Nephron progenitor cell (in vitro differentiated cells): ENCODE measurements at regions not wholly inside any gene's neighbourhood (a gene's known extent, or its start where the extent isn't known, plus 50 kb on each side); places are given as distances from the start of the nearest gene placed in this dataset.

Experiments used
- DNase-seq: peaks from one replicate; pipeline ENCODE4 v3.0.0; 2021
- H3K27ac Mint-ChIP-seq: 2 replicates; pipeline ENCODE4 v1.8.0; 2021; ENCODE audit warnings: mild to moderate bottlenecking, moderate library complexity, mixed read lengths
- H3K27me3 Mint-ChIP-seq: 2 replicates; pipeline ENCODE4 v1.8.0; 2021; ENCODE audit warnings: mild to moderate bottlenecking, low read depth, mixed read lengths; ENCODE audit not compliant: poor library complexity
- H3K36me3 Mint-ChIP-seq: 2 replicates; pipeline ENCODE4 v1.8.0; 2021; ENCODE audit warnings: low read depth, mixed read lengths
- H3K4me1 Mint-ChIP-seq: 2 replicates; pipeline ENCODE4 v1.8.0; 2021; ENCODE audit warnings: mixed read lengths
- H3K4me3 Mint-ChIP-seq: 2 replicates; pipeline ENCODE4 v1.8.0; 2021; ENCODE audit warnings: mild to moderate bottlenecking, moderate library complexity, mixed read lengths
- H3K9me3 Mint-ChIP-seq: 2 replicates; pipeline ENCODE4 v1.8.0; 2021; ENCODE audit warnings: mild to moderate bottlenecking, moderate library complexity, mixed read lengths
- TF ChIP-seq, protein P1 (sequence below): fragments of 200-600 bp; sonication (generic); IDR thresholded peaks from 2 replicates; pipeline ENCODE4 v1.5.0; 2021; ENCODE audit warnings: antibody characterized with exemption

DNA sequence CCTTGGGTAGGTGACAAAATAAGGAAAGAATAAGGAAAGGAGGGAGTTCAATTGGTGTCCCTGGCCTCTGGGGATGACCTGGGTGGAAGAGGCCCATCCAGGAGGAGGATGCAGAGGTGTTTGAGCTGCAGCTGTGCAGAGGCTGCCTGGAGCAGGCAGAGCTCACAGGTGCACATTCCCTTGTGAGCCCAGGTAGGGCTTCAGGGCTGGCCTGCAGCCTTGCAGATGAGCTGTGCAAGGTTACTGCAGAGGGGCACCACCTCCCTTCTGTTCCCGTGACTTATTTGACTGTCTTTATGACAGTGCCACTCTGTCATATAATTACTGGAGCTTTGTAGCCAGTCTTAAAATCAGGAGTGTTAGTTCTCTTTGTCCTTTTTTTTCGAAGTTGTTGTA lies 263.2 kb upstream of the HS6ST1 start:
- H3K9me3 Mint-ChIP-seq, result no peaks in the 10 kb centered on the region
- H3K27ac Mint-ChIP-seq, result no peak overlapping the region
- no peaks in the 10 kb centered on the region for H3K36me3 Mint-ChIP-seq
- no peak for DNase-seq
- H3K27me3 Mint-ChIP-seq, result peaks cover 19% of the 10 kb centered on the region
- TF ChIP-seq, protein P1, sequence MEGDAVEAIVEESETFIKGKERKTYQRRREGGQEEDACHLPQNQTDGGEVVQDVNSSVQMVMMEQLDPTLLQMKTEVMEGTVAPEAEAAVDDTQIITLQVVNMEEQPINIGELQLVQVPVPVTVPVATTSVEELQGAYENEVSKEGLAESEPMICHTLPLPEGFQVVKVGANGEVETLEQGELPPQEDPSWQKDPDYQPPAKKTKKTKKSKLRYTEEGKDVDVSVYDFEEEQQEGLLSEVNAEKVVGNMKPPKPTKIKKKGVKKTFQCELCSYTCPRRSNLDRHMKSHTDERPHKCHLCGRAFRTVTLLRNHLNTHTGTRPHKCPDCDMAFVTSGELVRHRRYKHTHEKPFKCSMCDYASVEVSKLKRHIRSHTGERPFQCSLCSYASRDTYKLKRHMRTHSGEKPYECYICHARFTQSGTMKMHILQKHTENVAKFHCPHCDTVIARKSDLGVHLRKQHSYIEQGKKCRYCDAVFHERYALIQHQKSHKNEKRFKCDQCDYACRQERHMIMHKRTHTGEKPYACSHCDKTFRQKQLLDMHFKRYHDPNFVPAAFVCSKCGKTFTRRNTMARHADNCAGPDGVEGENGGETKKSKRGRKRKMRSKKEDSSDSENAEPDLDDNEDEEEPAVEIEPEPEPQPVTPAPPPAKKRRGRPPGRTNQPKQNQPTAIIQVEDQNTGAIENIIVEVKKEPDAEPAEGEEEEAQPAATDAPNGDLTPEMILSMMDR, result no peak
- H3K4me1 Mint-ChIP-seq, result no peaks in the 10 kb centered on the region
- H3K4me3 Mint-ChIP-seq, result no peak overlapping the region

DNA sequence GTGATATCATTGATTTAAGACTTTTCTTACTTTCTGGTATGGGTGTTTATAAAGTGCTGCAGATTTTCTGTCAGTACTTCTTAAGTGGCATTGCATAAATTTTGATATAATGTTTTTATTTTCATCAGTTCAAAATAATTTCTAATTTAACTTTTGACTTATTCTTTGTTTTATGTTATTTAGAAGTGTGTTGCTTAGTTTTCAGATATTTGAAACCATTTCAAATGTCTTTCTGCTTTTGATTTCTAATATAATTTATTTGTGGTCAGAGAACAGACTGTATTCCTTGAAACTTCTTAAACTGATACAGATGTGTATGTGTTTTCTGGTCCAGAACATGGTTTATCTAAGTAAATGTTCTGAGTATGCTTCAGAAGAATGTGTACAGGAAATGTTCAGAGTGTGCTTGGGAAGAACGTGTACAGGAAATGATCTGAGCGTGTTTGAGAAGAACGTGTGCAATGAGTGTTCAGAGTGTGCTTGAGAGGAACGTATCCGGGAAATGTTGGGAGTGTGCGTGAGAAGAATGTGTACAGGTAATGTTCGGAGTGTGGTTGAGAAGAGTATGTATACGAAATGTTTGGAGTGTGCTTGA lies 265.7 kb upstream of the HS6ST1 start:
- Mint-ChIP-seq H3K27ac (no peak overlapping the region), H3K4me1 (no peaks in the 10 kb centered on the region), H3K4me3 (no peak overlapping the region), H3K27me3 (peaks cover 23% of the 10 kb centered on the region), H3K36me3 (no peaks in the 10 kb centered on the region), H3K9me3 (no peaks in the 10 kb centered on the region)
- TF ChIP-seq, protein P1, result no peak
- no peak for DNase-seq

DNA sequence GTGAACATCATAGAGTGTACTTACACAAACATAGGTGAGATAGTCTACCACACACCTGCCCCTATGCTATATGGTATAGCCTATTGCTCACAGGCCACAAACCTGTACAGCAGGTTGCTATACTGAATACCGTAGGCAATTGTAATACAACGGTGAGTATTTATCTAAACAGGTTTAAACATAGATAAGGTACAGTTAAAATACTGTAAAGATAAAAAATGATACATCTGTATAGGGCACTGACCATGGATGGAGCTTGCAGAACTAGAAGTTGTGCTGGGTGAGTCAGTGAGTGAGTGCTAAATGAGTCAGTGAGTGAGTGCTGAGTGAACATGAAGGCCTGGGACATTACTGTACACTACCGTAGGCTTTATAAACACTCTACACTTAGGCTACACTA lies 267.0 kb upstream of the HS6ST1 start:
- DNase-seq, result no peak
- TF ChIP-seq, protein P1, result no peak
- Mint-ChIP-seq H3K36me3 (no peaks in the 10 kb centered on the region), H3K9me3 (no peaks in the 10 kb centered on the region), H3K27me3 (peaks cover 25% of the 10 kb centered on the region), H3K4me3 (no peak overlapping the region), H3K27ac (no peak overlapping the region), H3K4me1 (no peaks in the 10 kb centered on the region)

DNA sequence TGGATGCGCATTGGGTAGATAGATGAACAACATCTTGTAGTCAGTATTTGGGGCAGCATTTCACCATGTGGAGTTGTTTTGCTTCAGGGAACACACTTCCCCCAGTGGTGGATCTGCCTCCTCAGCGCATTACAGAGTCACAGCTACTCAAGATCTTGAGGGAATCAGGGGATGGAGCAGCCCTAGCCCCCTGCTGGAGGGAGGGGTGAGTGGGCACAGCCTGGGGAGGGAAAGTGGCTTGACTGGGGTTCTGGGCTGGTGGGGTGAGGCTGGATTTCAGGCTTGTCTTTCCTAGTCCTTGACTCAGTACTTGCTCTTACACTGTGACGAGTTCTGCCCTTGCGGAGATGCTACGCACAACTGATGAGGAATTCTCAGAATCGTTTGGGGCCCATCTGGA lies 271.0 kb upstream of the HS6ST1 start:
- Mint-ChIP-seq H3K4me3 (no peak overlapping the region), H3K4me1 (peaks cover 21% of the 10 kb centered on the region), H3K9me3 (no peaks in the 10 kb centered on the region), H3K27ac (no peak overlapping the region), H3K27me3 (peaks cover 29% of the 10 kb centered on the region), H3K36me3 (no peaks in the 10 kb centered on the region)
- DNase-seq, result no peak
- TF ChIP-seq, protein P1, result no peak

DNA sequence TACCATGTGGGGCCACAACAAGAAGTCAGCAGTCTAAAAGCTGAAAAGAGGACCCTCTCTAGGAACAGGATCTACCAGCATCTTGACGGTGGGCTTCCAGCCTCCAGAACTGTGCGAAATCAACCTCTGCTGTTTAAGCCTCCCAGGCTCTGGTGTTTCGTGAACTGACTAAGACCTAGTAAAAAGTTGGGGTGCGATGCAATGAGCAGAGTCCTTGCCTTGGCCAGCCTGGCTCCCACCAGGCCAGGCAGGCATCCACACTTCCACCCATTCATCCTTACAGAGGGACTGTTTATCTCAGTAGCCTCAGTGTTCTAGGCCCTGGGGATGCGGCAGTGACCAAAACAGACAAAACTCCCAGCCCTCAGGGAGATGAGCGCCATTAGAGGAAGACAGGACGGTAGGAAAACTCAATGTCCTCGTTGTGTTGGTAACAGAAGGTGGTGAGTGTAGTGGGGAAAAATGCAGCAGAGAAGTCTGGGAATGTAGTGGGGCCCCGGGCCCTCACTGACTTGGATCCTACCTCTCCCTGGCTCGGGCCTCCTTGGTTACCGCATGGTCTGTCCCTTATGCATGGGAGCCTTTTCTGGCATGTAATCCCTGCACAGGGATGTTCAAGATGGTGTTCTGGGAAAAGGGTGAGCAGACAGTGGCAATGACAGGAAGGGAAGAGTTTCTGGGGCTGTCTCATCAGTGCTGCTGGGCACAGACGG lies 271.8 kb upstream of the HS6ST1 start:
- TF ChIP-seq, protein P1, result no peak
- peaks cover 29% of the 10 kb centered on the region for H3K27me3 Mint-ChIP-seq
- no peak overlapping the region for H3K27ac Mint-ChIP-seq
- no peaks in the 10 kb centered on the region for H3K9me3 Mint-ChIP-seq
- H3K4me3 Mint-ChIP-seq, result no peak overlapping the region
- no peaks in the 10 kb centered on the region for H3K36me3 Mint-ChIP-seq
- H3K4me1 Mint-ChIP-seq, result peaks cover 27% of the 10 kb centered on the region
- no peak for DNase-seq
